GM19463 (cell line): ENCODE measurements at regions not wholly inside any gene's neighbourhood (a gene's known extent, or its start where the extent isn't known, plus 50 kb on each side); places are given as distances from the start of the nearest gene placed in this dataset.

Experiments used
- ATAC-seq: cut with Tn5 transposase; IDR thresholded peaks from one replicate; pipeline ENCODE4 v1.9.1; 2021; ENCODE audit warnings: mild to moderate bottlenecking, moderate library complexity; ENCODE audit not compliant: unreplicated experiment

GRCh38 chr22:49158741-49159564 lies 668.7 kb downstream of the BRD1 start:
- ATAC-seq, result no peak

- no peak for ATAC-seq
These were observed 669.9 kb downstream of the BRD1 start for GRCh38 chr22:49157529-49158339.

GRCh38 chr22:49156662-49157285 lies 670.9 kb downstream of the BRD1 start:
- no peak for ATAC-seq

- ATAC-seq, result no peak
These were observed 671.7 kb downstream of the BRD1 start for GRCh38 chr22:49155770-49156580.

- ATAC-seq, result no peak
These were observed 672.5 kb downstream of the BRD1 start for GRCh38 chr22:49155039-49155769.

GRCh38 chr22:49154433-49154832 lies 673.2 kb downstream of the BRD1 start:
- no peak for ATAC-seq

- ATAC-seq, result no peak
These were observed 673.8 kb downstream of the BRD1 start for GRCh38 chr22:49153921-49154320.

GRCh38 chr22:49152939-49153770 lies 674.5 kb downstream of the BRD1 start:
- ATAC-seq, result no peak

- ATAC-seq, result no peak
These were observed 675.3 kb downstream of the BRD1 start for GRCh38 chr22:49152127-49152938.

- ATAC-seq, result no peak
These were observed 676.2 kb downstream of the BRD1 start for GRCh38 chr22:49151256-49152126.

- ATAC-seq, result no peak
These were observed 676.9 kb downstream of the BRD1 start for GRCh38 chr22:49150801-49151221.

- ATAC-seq, result no peak
These were observed 677.7 kb downstream of the BRD1 start for GRCh38 chr22:49149721-49150608.

- ATAC-seq, result no peak
These were observed 678.7 kb downstream of the BRD1 start for GRCh38 chr22:49148895-49149418.

GRCh38 chr22:49147617-49148175 lies 680.0 kb downstream of the BRD1 start:
- ATAC-seq, result no peak

GRCh38 chr22:49147171-49147570 lies 680.5 kb downstream of the BRD1 start:
- no peak for ATAC-seq

- no peak for ATAC-seq
These were observed 681.2 kb downstream of the BRD1 start for GRCh38 chr22:49146511-49146910.
